OCI-LY1 (cell line): ENCODE measurements at regions not wholly inside any gene's neighbourhood (a gene's known extent, or its start where the extent isn't known, plus 50 kb on each side); places are given as distances from the start of the nearest gene placed in this dataset.

Experiments
- EZH2 ChIP-seq: fragments of 200-600 bp; sonication (generic), shearing (Covaris generic); IDR thresholded peaks from 2 replicates; pipeline ENCODE4 v1.8.0; 2017; ENCODE audit warnings: borderline replicate concordance, mixed run types, mild to moderate bottlenecking, antibody characterized with exemption, low read length, moderate library complexity, mixed read lengths
- TF ChIP-seq, protein P1 (sequence below): fragments of 200-600 bp; sonication (generic), shearing (Covaris generic); IDR thresholded peaks from 2 replicates; pipeline ENCODE4 v1.5.1; 2017; ENCODE audit warnings: mild to moderate bottlenecking, antibody characterized with exemption, low read length, moderate library complexity, mixed read lengths

DNA sequence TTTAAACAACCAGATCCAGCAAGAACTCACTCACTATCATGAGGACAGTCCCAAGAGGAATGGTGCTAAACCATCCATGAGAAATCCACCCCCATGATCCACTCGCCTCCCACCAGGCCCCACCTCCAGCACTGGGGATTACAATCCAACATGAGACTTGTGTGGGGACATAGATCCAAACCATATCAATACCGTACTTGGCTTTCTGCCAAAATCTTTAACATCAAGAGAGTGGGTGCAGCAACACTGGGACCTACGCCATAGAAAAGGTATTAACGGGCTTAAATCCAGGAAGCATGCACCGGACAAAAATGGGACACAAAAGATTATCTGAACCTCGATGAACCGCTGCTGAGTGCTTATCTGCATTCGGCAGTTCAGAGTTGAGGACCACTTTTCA, 322.3 kb upstream of the ARID1B start:
- TF ChIP-seq, protein P1, sequence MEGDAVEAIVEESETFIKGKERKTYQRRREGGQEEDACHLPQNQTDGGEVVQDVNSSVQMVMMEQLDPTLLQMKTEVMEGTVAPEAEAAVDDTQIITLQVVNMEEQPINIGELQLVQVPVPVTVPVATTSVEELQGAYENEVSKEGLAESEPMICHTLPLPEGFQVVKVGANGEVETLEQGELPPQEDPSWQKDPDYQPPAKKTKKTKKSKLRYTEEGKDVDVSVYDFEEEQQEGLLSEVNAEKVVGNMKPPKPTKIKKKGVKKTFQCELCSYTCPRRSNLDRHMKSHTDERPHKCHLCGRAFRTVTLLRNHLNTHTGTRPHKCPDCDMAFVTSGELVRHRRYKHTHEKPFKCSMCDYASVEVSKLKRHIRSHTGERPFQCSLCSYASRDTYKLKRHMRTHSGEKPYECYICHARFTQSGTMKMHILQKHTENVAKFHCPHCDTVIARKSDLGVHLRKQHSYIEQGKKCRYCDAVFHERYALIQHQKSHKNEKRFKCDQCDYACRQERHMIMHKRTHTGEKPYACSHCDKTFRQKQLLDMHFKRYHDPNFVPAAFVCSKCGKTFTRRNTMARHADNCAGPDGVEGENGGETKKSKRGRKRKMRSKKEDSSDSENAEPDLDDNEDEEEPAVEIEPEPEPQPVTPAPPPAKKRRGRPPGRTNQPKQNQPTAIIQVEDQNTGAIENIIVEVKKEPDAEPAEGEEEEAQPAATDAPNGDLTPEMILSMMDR: no peak
- no peak for TF ChIP-seq EZH2
